ENCODE measurements at regions not wholly inside any gene's neighbourhood (a gene's known extent, or its start where the extent isn't known, plus 50 kb on each side); places are given as distances from the start of the nearest gene placed in this dataset.

DNA sequence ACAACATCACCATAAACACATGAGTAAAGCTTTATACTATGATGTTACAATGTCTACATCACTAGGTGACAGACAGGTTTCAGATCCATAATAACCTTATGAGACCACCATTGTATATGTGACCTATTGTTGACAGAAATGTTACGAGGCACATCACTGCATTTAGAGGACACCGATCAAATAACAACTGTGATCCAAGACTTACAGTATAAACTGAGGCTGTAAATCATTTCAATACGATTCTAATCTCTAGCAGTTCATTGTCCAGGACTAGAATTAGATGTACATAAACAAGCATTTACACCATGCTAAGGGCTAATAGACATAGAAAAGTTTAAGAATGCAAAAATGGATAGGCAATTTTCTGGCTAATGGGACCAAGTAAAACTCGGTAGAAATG lies 491.9 kb upstream of the ROBO1 start:
- no peak overlapping the region for H3K4me3 ChIP-seq (replicated peaks; ENCODE audit: low read depth, low read length)
- TF ChIP-seq, protein P1, sequence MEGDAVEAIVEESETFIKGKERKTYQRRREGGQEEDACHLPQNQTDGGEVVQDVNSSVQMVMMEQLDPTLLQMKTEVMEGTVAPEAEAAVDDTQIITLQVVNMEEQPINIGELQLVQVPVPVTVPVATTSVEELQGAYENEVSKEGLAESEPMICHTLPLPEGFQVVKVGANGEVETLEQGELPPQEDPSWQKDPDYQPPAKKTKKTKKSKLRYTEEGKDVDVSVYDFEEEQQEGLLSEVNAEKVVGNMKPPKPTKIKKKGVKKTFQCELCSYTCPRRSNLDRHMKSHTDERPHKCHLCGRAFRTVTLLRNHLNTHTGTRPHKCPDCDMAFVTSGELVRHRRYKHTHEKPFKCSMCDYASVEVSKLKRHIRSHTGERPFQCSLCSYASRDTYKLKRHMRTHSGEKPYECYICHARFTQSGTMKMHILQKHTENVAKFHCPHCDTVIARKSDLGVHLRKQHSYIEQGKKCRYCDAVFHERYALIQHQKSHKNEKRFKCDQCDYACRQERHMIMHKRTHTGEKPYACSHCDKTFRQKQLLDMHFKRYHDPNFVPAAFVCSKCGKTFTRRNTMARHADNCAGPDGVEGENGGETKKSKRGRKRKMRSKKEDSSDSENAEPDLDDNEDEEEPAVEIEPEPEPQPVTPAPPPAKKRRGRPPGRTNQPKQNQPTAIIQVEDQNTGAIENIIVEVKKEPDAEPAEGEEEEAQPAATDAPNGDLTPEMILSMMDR (IDR thresholded peaks at IDR 0.05; ENCODE audit: low read depth, low read length, missing control alignments) = no peak
- no peak for DNase-seq (ENCODE audit: extremely low read depth, low read depth)

DNA sequence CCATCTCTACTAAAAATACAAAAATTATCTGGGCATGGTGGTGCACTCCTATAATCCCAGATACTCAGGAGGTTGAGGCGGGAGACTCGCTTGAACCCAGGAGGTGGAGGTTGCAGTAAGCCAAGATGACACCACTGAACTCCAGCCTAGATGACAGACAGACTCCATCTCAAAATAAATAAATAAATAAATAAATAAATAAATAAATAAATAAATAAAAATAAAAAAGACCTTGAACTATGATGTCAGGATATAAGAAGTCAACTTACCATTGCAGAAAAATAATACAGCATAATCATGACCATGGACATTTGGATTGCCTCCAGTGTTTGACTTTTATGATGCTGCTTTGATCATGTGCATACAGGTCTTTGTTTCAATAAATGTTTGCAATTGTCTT lies 484.3 kb upstream of the ROBO1 start:
- DNase-seq (ENCODE audit: extremely low read depth, low read depth) = no peak
- TF ChIP-seq, protein P1 (IDR thresholded peaks at IDR 0.05; ENCODE audit: low read depth, low read length, missing control alignments) = no peak
- H3K4me3 ChIP-seq (replicated peaks; ENCODE audit: low read depth, low read length) = no peak overlapping the region

DNA sequence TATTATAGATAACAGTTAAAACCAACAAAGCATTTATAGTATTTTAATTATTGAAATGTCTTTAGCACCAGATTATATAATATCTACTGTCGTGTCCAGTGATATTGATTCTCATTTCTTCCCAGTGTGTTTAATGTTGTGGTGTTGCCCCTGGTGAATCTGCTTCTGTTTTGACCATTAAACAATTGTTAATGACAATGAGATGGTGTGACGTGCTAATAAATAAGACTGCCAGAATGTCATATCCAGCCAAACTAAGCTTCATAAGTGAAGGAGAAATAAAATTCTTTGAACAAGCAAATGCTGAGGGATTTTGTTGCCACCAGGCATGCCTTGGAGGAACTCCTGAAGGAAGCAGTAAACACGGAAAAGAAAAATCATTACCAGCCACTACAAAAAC lies 480.0 kb upstream of the ROBO1 start:
- TF ChIP-seq, protein P1 (IDR thresholded peaks at IDR 0.05; ENCODE audit: low read depth, low read length, missing control alignments) = no peak
- H3K4me3 ChIP-seq (replicated peaks; ENCODE audit: low read depth, low read length) = no peak overlapping the region
- no peak for DNase-seq (ENCODE audit: extremely low read depth, low read depth)

DNA sequence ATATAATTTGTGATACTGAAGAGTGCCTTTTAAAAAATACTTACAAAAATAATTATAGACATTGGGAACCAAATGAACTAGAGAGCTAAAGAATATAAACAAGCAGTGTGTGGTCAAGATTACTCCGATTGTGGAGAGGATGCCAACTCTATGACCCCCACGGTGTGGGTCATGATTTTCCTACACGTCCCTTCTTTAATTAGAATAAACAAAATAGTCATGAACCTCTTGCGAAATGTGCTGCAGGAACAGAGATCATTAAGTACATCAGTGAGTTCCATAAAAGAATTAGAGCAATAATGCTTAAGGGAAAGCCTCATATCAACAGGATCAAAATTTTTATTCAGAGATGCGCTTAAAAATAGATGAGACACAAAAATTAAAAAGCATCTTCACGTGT lies 476.6 kb upstream of the ROBO1 start:
- H3K4me3 ChIP-seq (replicated peaks; ENCODE audit: low read depth, low read length) = no peak overlapping the region
- DNase-seq (ENCODE audit: extremely low read depth, low read depth) = no peak
- TF ChIP-seq, protein P1 (IDR thresholded peaks at IDR 0.05; ENCODE audit: low read depth, low read length, missing control alignments) = no peak

DNA sequence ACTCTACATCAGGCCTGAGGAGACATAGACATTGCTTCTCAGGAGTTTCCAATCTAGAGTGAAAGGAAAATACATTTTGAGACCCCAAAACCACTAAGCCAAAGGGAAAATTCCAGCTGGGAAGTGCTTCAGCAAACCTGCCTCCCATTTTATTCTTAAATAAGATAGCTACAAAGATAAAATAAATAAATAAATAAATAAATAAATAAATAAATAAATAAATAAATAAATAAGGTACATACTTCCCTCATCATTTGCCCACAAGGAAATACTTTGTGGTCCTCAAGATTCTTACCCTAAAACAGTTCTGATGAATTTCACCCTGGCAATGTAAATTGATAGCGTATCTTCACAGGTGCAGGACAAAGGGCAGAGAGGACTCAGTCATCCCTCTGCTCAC lies 474.0 kb upstream of the ROBO1 start:
- DNase-seq (ENCODE audit: extremely low read depth, low read depth) = no peak
- TF ChIP-seq, protein P1 (IDR thresholded peaks at IDR 0.05; ENCODE audit: low read depth, low read length, missing control alignments) = no peak
- no peak overlapping the region for H3K4me3 ChIP-seq (replicated peaks; ENCODE audit: low read depth, low read length)

DNA sequence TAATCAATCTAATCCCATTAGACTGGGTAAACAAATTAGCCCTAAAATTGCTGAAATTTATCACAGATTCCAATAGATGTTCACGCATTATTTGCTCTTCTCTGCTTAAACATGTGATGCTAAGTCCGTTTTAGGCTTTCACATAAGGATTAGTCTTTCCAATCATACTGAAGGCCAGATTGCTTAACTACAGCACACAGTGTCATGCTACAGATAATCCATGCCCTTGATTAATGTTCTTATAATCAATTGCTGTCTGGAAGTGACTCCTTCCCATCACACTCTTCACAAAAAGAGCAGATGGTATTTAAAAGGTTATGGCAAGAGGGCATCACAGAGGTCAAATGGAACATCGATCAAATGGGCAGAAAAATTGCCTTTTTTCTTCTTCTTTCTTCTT lies 471.5 kb upstream of the ROBO1 start:
- DNase-seq (ENCODE audit: extremely low read depth, low read depth) = no peak
- TF ChIP-seq, protein P1 (IDR thresholded peaks at IDR 0.05; ENCODE audit: low read depth, low read length, missing control alignments) = no peak
- H3K4me3 ChIP-seq (replicated peaks; ENCODE audit: low read depth, low read length) = no peak overlapping the region

DNA sequence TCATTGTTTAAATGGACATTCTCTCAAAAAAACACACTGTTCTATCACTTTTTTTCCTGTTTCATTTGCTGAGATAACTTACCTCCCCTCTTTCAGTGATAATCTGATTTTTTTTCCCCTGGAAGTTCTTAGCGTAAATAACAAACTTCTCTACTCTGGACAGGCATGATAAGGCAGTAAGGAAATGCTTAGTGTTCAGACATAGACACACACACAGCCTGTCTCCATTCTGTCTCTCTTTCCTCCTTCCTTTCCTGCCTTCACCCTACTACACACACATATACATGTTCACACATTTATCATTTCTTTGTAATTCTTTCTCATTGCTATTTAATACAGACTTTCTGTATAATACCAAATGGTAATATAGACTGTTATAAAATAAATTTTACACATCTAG lies 470.8 kb upstream of the ROBO1 start:
- no peak for DNase-seq (ENCODE audit: extremely low read depth, low read depth)
- TF ChIP-seq, protein P1 (IDR thresholded peaks at IDR 0.05; ENCODE audit: low read depth, low read length, missing control alignments) = no peak
- no peak overlapping the region for H3K4me3 ChIP-seq (replicated peaks; ENCODE audit: low read depth, low read length)
